ENCODE measurements at regions not wholly inside any gene's neighbourhood (a gene's known extent, or its start where the extent isn't known, plus 50 kb on each side); places are given as distances from the start of the nearest gene placed in this dataset.

GRCh38 chr16:85466989-85467388 is 146.1 kb upstream of the GSE1 start:
- no peak for FAIRE-seq
- Histone ChIP-seq H4K20me1 (ENCODE audit: control insufficient read depth, extremely low read depth, insufficient read depth, low read length) (no peaks in the 10 kb centered on the region), H3K4me2 (ENCODE audit: control insufficient read depth, extremely low read depth, insufficient read depth, low read depth, low read length) (no peak overlapping the region), H3K79me2 (ENCODE audit: control insufficient read depth, insufficient read depth, low read length) (no peaks in the 10 kb centered on the region), H3K9me3 (ENCODE audit: control insufficient read depth, low read depth, low read length) (no peaks in the 10 kb centered on the region), H3K4me3 (ENCODE audit: control insufficient read depth in 2 of 3, extremely low read depth in 1 of 3, insufficient read depth in 2 of 3, low read depth in 1 of 3, low read length in 3 of 3) (no peak overlapping the region), H3K27me3 (ENCODE audit: control insufficient read depth, extremely low read depth, insufficient read depth, low read length) (peaks cover 31% of the 10 kb centered on the region), H3K4me1 (ENCODE audit: control insufficient read depth, extremely low read depth, insufficient read depth, low read length) (no peaks in the 10 kb centered on the region), H3K27ac (ENCODE audit: control insufficient read depth, insufficient read depth, low read length) (no peak overlapping the region), H2AFZ (ENCODE audit: control insufficient read depth, low read length) (no peak overlapping the region), H3K36me3 (ENCODE audit: control insufficient read depth in 2 of 2, extremely low read depth in 1 of 2, insufficient read depth in 2 of 2, low read length in 2 of 2) (no peaks in the 10 kb centered on the region), H3K9ac (ENCODE audit: control insufficient read depth, extremely low read depth, insufficient read depth, low read length) (no peak overlapping the region), H3K9me1 (ENCODE audit: control insufficient read depth, extremely low read depth, insufficient read depth, low read length) (no peaks in the 10 kb centered on the region)
- dilution Hi-C loops (cut with MboI; ENCODE audit: extremely low pct_ligation_motif_present, low sequenced_read_pairs) = no loop called here
- no peak for DNase-seq (ENCODE audit: low read depth, low spot score)
- TF ChIP-seq, protein P1, sequence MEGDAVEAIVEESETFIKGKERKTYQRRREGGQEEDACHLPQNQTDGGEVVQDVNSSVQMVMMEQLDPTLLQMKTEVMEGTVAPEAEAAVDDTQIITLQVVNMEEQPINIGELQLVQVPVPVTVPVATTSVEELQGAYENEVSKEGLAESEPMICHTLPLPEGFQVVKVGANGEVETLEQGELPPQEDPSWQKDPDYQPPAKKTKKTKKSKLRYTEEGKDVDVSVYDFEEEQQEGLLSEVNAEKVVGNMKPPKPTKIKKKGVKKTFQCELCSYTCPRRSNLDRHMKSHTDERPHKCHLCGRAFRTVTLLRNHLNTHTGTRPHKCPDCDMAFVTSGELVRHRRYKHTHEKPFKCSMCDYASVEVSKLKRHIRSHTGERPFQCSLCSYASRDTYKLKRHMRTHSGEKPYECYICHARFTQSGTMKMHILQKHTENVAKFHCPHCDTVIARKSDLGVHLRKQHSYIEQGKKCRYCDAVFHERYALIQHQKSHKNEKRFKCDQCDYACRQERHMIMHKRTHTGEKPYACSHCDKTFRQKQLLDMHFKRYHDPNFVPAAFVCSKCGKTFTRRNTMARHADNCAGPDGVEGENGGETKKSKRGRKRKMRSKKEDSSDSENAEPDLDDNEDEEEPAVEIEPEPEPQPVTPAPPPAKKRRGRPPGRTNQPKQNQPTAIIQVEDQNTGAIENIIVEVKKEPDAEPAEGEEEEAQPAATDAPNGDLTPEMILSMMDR (optimal IDR thresholded peaks at IDR 0.05 in 1 of 3, IDR thresholded peaks at IDR 0.05 in 1 of 3, conservative IDR thresholded peaks at IDR 0.05 in 1 of 3; ENCODE audit: extremely low read depth in 1 of 3, insufficient read depth in 2 of 3, low read length in 3 of 3) = no peak
- no peak for TF ChIP-seq EZH2 (IDR thresholded peaks at IDR 0.05; ENCODE audit: low read length)

- H3K9ac ChIP-seq (ENCODE audit: control insufficient read depth, extremely low read depth, insufficient read depth, low read length) = no peak overlapping the region
- no peak overlapping the region for H3K4me3 ChIP-seq (ENCODE audit: control insufficient read depth in 2 of 3, extremely low read depth in 1 of 3, insufficient read depth in 2 of 3, low read depth in 1 of 3, low read length in 3 of 3)
- DNase-seq (ENCODE audit: low read depth, low spot score) = no peak
- no peaks in the 10 kb centered on the region for H3K9me1 ChIP-seq (ENCODE audit: control insufficient read depth, extremely low read depth, insufficient read depth, low read length)
- no peaks in the 10 kb centered on the region for H3K36me3 ChIP-seq (ENCODE audit: control insufficient read depth in 2 of 2, extremely low read depth in 1 of 2, insufficient read depth in 2 of 2, low read length in 2 of 2)
- peaks cover 4% of the 10 kb centered on the region for H3K4me1 ChIP-seq (ENCODE audit: control insufficient read depth, extremely low read depth, insufficient read depth, low read length)
- H4K20me1 ChIP-seq (ENCODE audit: control insufficient read depth, extremely low read depth, insufficient read depth, low read length) = peaks cover 2% of the 10 kb centered on the region
- H3K79me2 ChIP-seq (ENCODE audit: control insufficient read depth, insufficient read depth, low read length) = no peaks in the 10 kb centered on the region
- no peaks in the 10 kb centered on the region for H3K9me3 ChIP-seq (ENCODE audit: control insufficient read depth, low read depth, low read length)
- H2AFZ ChIP-seq (ENCODE audit: control insufficient read depth, low read length) = no peak overlapping the region
- peaks cover 18% of the 10 kb centered on the region for H3K27me3 ChIP-seq (ENCODE audit: control insufficient read depth, extremely low read depth, insufficient read depth, low read length)
- no peak for FAIRE-seq
- H3K4me2 ChIP-seq (ENCODE audit: control insufficient read depth, extremely low read depth, insufficient read depth, low read depth, low read length) = no peak overlapping the region
- no peak for TF ChIP-seq EZH2 (IDR thresholded peaks at IDR 0.05; ENCODE audit: low read length)
- TF ChIP-seq, protein P1 (optimal IDR thresholded peaks at IDR 0.05 in 1 of 3, IDR thresholded peaks at IDR 0.05 in 1 of 3, conservative IDR thresholded peaks at IDR 0.05 in 1 of 3; ENCODE audit: extremely low read depth in 1 of 3, insufficient read depth in 2 of 3, low read length in 3 of 3) = no peak
- dilution Hi-C loops (cut with MboI; ENCODE audit: extremely low pct_ligation_motif_present, low sequenced_read_pairs) = no loop called here
- no peak overlapping the region for H3K27ac ChIP-seq (ENCODE audit: control insufficient read depth, insufficient read depth, low read length)
Measured at GRCh38 chr16:85469929-85470590, 143.1 kb upstream of the GSE1 start.
